ENCODE measurements at regions not wholly inside any gene's neighbourhood (a gene's known extent, or its start where the extent isn't known, plus 50 kb on each side); places are given as distances from the start of the nearest gene placed in this dataset.

- TF ChIP-seq CTCF (IDR thresholded peaks at IDR 0.05) (no peak), POLR2A (IDR thresholded peaks at IDR 0.05) (no peak)
These were observed 122.6 kb downstream of the TRIB2 start for GRCh38 chr2:12839339-12839738.

Data from tibial nerve (tissue), 3 donors.